BE2C (cell line): ENCODE measurements at regions not wholly inside any gene's neighbourhood (a gene's known extent, or its start where the extent isn't known, plus 50 kb on each side); places are given as distances from the start of the nearest gene placed in this dataset.

ENCODE experiments used
- DNase-seq: peaks from one replicate; pipeline ENCODE4 v3.0.0-alpha.2; 2020
- H3K27me3 ChIP-seq: fragments of 250-450 bp; sonication (Bioruptor Pico); 2 replicates; pipeline ENCODE4 v1.5.1; 2020; ENCODE audit warnings: mild to moderate bottlenecking
- H3K36me3 ChIP-seq: fragments of 250-450 bp; sonication (Bioruptor Pico); 2 replicates; pipeline ENCODE4 v1.5.1; 2020; ENCODE audit warnings: mild to moderate bottlenecking
- H3K4me1 ChIP-seq: fragments of 250-450 bp; sonication (Bioruptor Pico); 2 replicates; pipeline ENCODE4 v1.5.1; 2020
- H3K4me3 ChIP-seq: 2 replicates; pipeline ENCODE4 v1.5.1; 2011; ENCODE audit warnings: low read depth, low read length
- H3K9me3 ChIP-seq: fragments of 250-450 bp; sonication (Bioruptor Pico); 2 replicates; pipeline ENCODE4 v1.5.1; 2020
- CTCF ChIP-seq: IDR thresholded peaks from 2 replicates; pipeline ENCODE4 v1.5.1; 2012; ENCODE audit warnings: mild to moderate bottlenecking, low read depth, low read length

GRCh38 chr2:189382668-189383067 lies 58.6 kb upstream of the WDR75 start:
- H3K27me3 ChIP-seq, result no peaks in the 10 kb centered on the region
- H3K4me1 ChIP-seq, result no peaks in the 10 kb centered on the region
- no peak for DNase-seq
- no peaks in the 10 kb centered on the region for H3K9me3 ChIP-seq
- no peak for TF ChIP-seq CTCF
- H3K36me3 ChIP-seq, result no peaks in the 10 kb centered on the region
- no peak overlapping the region for H3K4me3 ChIP-seq

GRCh38 chr2:189386741-189387140 lies 54.5 kb upstream of the WDR75 start:
- Histone ChIP-seq H3K27me3 (no peaks in the 10 kb centered on the region), H3K4me1 (no peaks in the 10 kb centered on the region), H3K4me3 (no peak overlapping the region), H3K36me3 (no peaks in the 10 kb centered on the region), H3K9me3 (no peaks in the 10 kb centered on the region)
- DNase-seq, result no peak
- TF ChIP-seq CTCF, result no peak

- no peaks in the 10 kb centered on the region for H3K4me1 ChIP-seq
- no peak for TF ChIP-seq CTCF
These were observed 50.1 kb upstream of the WDR75 start for GRCh38 chr2:189391201-189391600.

More at GRCh38 chr2:189391201-189391600, 50.1 kb upstream of the WDR75 start:
- no peak overlapping the region for H3K4me3 ChIP-seq
- no peak for DNase-seq
- H3K36me3 ChIP-seq, result no peaks in the 10 kb centered on the region
- H3K27me3 ChIP-seq, result no peaks in the 10 kb centered on the region
- H3K9me3 ChIP-seq, result no peaks in the 10 kb centered on the region
